Hepatocyte (in vitro differentiated cells): ENCODE measurements at regions not wholly inside any gene's neighbourhood (a gene's known extent, or its start where the extent isn't known, plus 50 kb on each side); places are given as distances from the start of the nearest gene placed in this dataset.

Experiments used
- DNase-seq: peaks from one replicate; pipeline ENCODE4 v3.0.0-alpha.2; 2016; ENCODE audit warnings: low spot score
- H2AFZ ChIP-seq: fragments of 200-600 bp; sonication (generic); 2 replicates; pipeline ENCODE4 v1.6.0; 2016; ENCODE audit warnings: antibody characterized with exemption, mild to moderate bottlenecking
- H3K27ac ChIP-seq: fragments of 200-600 bp; sonication (generic); 2 replicates; pipeline ENCODE4 v1.5.1; 2016; ENCODE audit warnings: mild to moderate bottlenecking
- H3K27me3 ChIP-seq: fragments of 200-600 bp; sonication (generic); 2 replicates; pipeline ENCODE4 v1.6.1; 2016
- H3K36me3 ChIP-seq: fragments of 200-600 bp; sonication (generic); replicated peaks from 2 replicates; pipeline ENCODE4 v1.5.1; 2016; ENCODE audit warnings: low read depth; ENCODE audit not compliant: insufficient read depth
- H3K4me1 ChIP-seq: fragments of 200-600 bp; sonication (generic); 2 replicates; pipeline ENCODE4 v1.5.1; 2016; ENCODE audit warnings: mild to moderate bottlenecking, moderate library complexity; ENCODE audit not compliant: insufficient read depth
- H3K4me2 ChIP-seq: fragments of 200-600 bp; sonication (generic); 2 replicates; pipeline ENCODE4 v1.6.0; 2016
- H3K4me3 ChIP-seq: fragments of 200-600 bp; sonication (generic); 2 replicates; pipeline ENCODE4 v1.5.1; 2016; ENCODE audit warnings: mild to moderate bottlenecking
- H3K79me2 ChIP-seq: fragments of 200-600 bp; sonication (generic); 2 replicates; pipeline ENCODE4 v1.6.0; 2017; ENCODE audit warnings: mild to moderate bottlenecking
- H3K9me2 ChIP-seq: fragments of 200-600 bp; sonication (generic); replicated peaks from 2 replicates; pipeline ENCODE4 v1.6.0; 2017; ENCODE audit warnings: mild to moderate bottlenecking; ENCODE audit not compliant: insufficient read depth
- H3K9me3 ChIP-seq: fragments of 200-600 bp; sonication (generic); 2 replicates; pipeline ENCODE4 v1.5.1; 2016; ENCODE audit warnings: low read depth, mild to moderate bottlenecking
- H4K20me1 ChIP-seq: fragments of 200-600 bp; sonication (generic); 2 replicates; pipeline ENCODE4 v1.6.0; 2016; ENCODE audit warnings: mild to moderate bottlenecking; ENCODE audit not compliant: insufficient read depth, poor library complexity, severe bottlenecking
- EZH2 ChIP-seq: fragments of 200-600 bp; sonication (generic); IDR thresholded peaks from 2 replicates; pipeline ENCODE4 v1.6.1; 2016; ENCODE audit warnings: antibody characterized with exemption, mild to moderate bottlenecking, borderline replicate concordance
- EZH2phosphoT487 ChIP-seq: fragments of 200-600 bp; sonication (generic); IDR thresholded peaks from one replicate; pipeline ENCODE4 v1.6.1; 2018; ENCODE audit warnings: antibody characterized with exemption, mild to moderate bottlenecking, low read depth, moderate library complexity; ENCODE audit not compliant: unreplicated experiment, severe bottlenecking
- WGBS: methylation state at CpG from one replicate; pipeline ENCODE4 v1.1.6; 2016; ENCODE audit warnings: low lambda C conversion rate; ENCODE audit errors: missing lambda C conversion rate; 5-methylcytosine and 5-hydroxymethylcytosine counted together
- TF ChIP-seq, protein P1 (sequence below): fragments of 200-600 bp; sonication (generic); IDR thresholded peaks from 2 replicates; pipeline ENCODE4 v1.5.1; 2016; ENCODE audit warnings: antibody characterized with exemption, mild to moderate bottlenecking; ENCODE audit not compliant: poor library complexity

- TF ChIP-seq EZH2phosphoT487 (no peak), EZH2 (no peak)
- TF ChIP-seq, protein P1, sequence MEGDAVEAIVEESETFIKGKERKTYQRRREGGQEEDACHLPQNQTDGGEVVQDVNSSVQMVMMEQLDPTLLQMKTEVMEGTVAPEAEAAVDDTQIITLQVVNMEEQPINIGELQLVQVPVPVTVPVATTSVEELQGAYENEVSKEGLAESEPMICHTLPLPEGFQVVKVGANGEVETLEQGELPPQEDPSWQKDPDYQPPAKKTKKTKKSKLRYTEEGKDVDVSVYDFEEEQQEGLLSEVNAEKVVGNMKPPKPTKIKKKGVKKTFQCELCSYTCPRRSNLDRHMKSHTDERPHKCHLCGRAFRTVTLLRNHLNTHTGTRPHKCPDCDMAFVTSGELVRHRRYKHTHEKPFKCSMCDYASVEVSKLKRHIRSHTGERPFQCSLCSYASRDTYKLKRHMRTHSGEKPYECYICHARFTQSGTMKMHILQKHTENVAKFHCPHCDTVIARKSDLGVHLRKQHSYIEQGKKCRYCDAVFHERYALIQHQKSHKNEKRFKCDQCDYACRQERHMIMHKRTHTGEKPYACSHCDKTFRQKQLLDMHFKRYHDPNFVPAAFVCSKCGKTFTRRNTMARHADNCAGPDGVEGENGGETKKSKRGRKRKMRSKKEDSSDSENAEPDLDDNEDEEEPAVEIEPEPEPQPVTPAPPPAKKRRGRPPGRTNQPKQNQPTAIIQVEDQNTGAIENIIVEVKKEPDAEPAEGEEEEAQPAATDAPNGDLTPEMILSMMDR: no peak
- Histone ChIP-seq H3K9me3 (no peaks in the 10 kb centered on the region), H3K79me2 (no peaks in the 10 kb centered on the region), H3K27me3 (no peaks in the 10 kb centered on the region), H3K27ac (no peak overlapping the region), H3K4me1 (no peaks in the 10 kb centered on the region), H4K20me1 (no peaks in the 10 kb centered on the region), H2AFZ (no peak overlapping the region), H3K36me3 (no peaks in the 10 kb centered on the region), H3K4me3 (no peak overlapping the region), H3K9me2 (no peaks in the 10 kb centered on the region), H3K4me2 (no peak overlapping the region)
- no peak for DNase-seq
- 95% methylated on average over 1 of the region's 1 CpG for WGBS
Observed at GRCh38 chr5:145685417-145685816, 149.7 kb downstream of the PRELID2 start.

DNA sequence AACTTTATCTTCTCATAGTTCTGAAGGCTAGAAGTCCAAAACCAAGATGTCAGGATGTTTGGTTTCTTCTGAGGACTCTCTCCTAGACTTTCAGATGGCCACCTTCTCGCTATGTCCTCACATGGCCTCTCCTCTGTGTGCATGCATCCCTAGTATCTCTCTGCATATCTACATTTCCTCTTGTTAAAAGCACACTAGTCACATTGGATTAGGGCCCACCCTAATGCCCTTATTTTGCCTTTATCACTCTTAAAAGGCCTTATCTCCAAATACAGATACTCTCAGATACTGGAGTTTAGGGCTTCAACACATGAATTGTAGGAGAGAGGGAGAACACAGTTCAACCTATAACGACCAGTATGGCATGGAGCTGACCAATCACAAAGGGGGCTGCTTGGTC, 151.7 kb downstream of the PRELID2 start:
- WGBS: 64% methylated on average over 2 of the region's 2 CpGs
- H3K4me1 ChIP-seq: no peaks in the 10 kb centered on the region
- H4K20me1 ChIP-seq: no peaks in the 10 kb centered on the region
- TF ChIP-seq EZH2phosphoT487: no peak
- TF ChIP-seq, protein P1: no peak
- TF ChIP-seq EZH2: no peak
- H3K79me2 ChIP-seq: no peaks in the 10 kb centered on the region
- DNase-seq: no peak
- H2AFZ ChIP-seq: no peak overlapping the region
- no peaks in the 10 kb centered on the region for H3K27me3 ChIP-seq
- no peak overlapping the region for H3K4me3 ChIP-seq
- H3K9me2 ChIP-seq: no peaks in the 10 kb centered on the region
- no peaks in the 10 kb centered on the region for H3K9me3 ChIP-seq
- no peaks in the 10 kb centered on the region for H3K36me3 ChIP-seq
- H3K27ac ChIP-seq: no peak overlapping the region
- H3K4me2 ChIP-seq: no peak overlapping the region

DNA sequence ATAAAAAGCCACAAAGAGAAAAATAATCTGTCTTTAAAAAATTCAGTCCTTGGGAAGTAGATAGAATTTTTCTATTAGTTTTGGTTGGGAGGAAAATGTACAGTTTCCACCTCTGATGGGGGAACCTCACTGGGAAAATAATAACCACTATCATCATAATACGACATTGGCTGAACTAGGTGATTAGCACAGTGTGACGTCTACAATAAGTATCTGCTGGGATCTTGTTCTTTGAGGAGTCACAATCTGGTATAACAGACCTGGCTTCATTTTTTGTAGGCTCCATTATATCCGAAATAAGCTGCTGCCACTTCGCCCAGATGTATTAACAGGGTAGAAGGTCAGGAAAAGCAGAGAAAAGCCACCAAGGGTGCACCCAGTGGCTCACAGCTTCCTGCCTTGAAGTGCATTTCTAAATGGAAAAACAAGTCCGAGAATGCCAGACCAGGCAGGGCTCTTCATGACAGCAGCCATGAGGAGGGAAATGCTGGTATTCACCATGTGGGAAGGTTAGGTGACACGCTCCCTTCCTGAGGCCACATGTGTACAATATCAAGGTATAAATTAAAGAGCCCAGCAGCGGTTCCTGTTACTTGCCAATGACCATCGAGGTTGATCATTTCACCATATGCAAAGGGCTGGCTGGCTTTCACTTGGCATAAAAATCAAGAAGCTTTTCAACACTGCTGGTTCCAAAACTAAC, 152.8 kb downstream of the PRELID2 start:
- H3K36me3 ChIP-seq: no peaks in the 10 kb centered on the region
- H3K4me2 ChIP-seq: no peak overlapping the region
- H3K9me2 ChIP-seq: no peaks in the 10 kb centered on the region
- H4K20me1 ChIP-seq: no peaks in the 10 kb centered on the region
- no peak overlapping the region for H3K4me3 ChIP-seq
- H3K4me1 ChIP-seq: peaks cover 7% of the 10 kb centered on the region
- H2AFZ ChIP-seq: no peak overlapping the region
- no peaks in the 10 kb centered on the region for H3K79me2 ChIP-seq
- 94% methylated on average over 8 of the region's 8 CpGs for WGBS
- no peaks in the 10 kb centered on the region for H3K9me3 ChIP-seq
- no peak for DNase-seq
- H3K27me3 ChIP-seq: no peaks in the 10 kb centered on the region
- no peak overlapping the region for H3K27ac ChIP-seq
- TF ChIP-seq, protein P1: no peak
- TF ChIP-seq EZH2 (no peak), EZH2phosphoT487 (no peak)

- Histone ChIP-seq H3K36me3 (no peaks in the 10 kb centered on the region), H3K79me2 (no peaks in the 10 kb centered on the region), H3K27ac (peak overlapping the region; percentile 7), H3K4me2 (peak overlapping the region; percentile 30), H3K4me3 (no peak overlapping the region), H2AFZ (no peak overlapping the region), H3K9me3 (no peaks in the 10 kb centered on the region), H3K9me2 (no peaks in the 10 kb centered on the region), H3K4me1 (peaks cover 7% of the 10 kb centered on the region), H3K27me3 (no peaks in the 10 kb centered on the region), H4K20me1 (no peaks in the 10 kb centered on the region)
- DNase-seq: peak; percentile 79
- no peak for TF ChIP-seq EZH2phosphoT487
- TF ChIP-seq, protein P1: peak; percentile 71
Observed at GRCh38 chr5:145681686-145682085, 153.5 kb downstream of the PRELID2 start.
